ENCODE measurements at regions not wholly inside any gene's neighbourhood (a gene's known extent, or its start where the extent isn't known, plus 50 kb on each side); places are given as distances from the start of the nearest gene placed in this dataset.

DNA sequence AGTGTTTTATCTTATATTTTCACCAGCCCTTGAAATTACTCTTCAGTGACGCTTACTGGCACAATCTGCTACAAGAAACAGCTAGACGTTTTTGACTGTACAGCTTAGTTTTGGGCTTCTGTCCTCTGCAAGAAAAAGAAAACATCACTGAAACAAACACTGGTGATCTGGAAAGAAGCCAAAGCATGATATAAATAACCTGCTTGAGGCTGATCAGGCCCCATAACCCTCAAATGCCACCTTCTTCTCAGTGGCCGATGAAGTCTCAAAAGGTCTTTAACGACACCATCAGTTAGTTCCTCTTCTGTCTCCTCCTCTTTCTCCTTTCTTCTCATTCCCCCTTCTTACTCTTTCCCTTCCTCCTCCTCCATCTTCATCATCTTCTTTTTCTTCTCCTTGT, 942.3 kb upstream of the TMEM132C start:
- TF ChIP-seq, protein P1, sequence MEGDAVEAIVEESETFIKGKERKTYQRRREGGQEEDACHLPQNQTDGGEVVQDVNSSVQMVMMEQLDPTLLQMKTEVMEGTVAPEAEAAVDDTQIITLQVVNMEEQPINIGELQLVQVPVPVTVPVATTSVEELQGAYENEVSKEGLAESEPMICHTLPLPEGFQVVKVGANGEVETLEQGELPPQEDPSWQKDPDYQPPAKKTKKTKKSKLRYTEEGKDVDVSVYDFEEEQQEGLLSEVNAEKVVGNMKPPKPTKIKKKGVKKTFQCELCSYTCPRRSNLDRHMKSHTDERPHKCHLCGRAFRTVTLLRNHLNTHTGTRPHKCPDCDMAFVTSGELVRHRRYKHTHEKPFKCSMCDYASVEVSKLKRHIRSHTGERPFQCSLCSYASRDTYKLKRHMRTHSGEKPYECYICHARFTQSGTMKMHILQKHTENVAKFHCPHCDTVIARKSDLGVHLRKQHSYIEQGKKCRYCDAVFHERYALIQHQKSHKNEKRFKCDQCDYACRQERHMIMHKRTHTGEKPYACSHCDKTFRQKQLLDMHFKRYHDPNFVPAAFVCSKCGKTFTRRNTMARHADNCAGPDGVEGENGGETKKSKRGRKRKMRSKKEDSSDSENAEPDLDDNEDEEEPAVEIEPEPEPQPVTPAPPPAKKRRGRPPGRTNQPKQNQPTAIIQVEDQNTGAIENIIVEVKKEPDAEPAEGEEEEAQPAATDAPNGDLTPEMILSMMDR (IDR thresholded peaks at IDR 0.05; ENCODE audit: low read depth, low read length), result no peak
- DNase-seq (ENCODE audit: low read depth in 2 of 2), result no peak
- H3K4me3 ChIP-seq (replicated peaks in 1 of 2; ENCODE audit: low read depth in 2 of 2, low read length in 2 of 2), result no peak overlapping the region

DNA sequence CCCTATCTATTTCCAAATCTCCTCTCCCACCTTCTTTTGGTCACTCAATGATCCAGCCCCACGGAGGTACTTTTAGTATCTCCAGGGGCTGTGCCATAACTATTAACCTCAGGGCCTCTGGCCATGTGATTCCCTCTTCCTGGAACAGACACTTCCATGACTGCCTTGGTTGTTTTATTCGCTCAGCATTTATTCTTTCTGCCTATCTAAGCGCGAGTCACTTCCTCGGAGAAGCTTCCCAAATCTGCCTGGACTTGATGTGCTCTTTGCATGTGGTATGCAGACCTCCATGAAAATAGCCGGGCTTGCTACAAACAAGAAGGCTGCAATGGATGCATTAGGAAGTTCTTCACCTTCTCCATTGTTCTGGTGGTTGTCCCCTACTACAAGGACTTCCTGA, 939.0 kb upstream of the TMEM132C start:
- no peak overlapping the region for H3K4me3 ChIP-seq (replicated peaks in 1 of 2; ENCODE audit: low read depth in 2 of 2, low read length in 2 of 2)
- DNase-seq (ENCODE audit: low read depth in 2 of 2), result no peak
- TF ChIP-seq, protein P1 (IDR thresholded peaks at IDR 0.05; ENCODE audit: low read depth, low read length), result no peak

DNA sequence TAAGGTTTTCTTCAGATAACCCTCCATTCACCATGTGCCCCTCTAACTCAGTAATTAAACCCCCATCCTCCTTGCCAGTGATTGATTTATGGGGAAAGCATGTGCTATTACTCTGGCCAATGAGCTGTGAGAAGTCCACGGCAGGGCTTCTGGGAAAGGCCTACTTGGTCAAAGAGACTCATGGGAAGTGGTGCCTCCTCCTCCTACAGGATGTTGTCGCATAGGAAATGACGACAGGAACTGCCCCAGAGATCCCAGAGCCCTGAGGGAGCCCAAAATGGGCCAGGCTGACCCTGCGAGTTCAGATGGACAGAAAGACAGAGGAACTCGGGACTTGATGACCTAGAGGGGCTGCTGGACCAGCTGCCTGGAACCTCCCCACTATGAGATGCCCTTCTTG, 938.1 kb upstream of the TMEM132C start:
- no peak for DNase-seq (ENCODE audit: low read depth in 2 of 2)
- no peak overlapping the region for H3K4me3 ChIP-seq (replicated peaks in 1 of 2; ENCODE audit: low read depth in 2 of 2, low read length in 2 of 2)
- TF ChIP-seq, protein P1 (IDR thresholded peaks at IDR 0.05; ENCODE audit: low read depth, low read length), result no peak

GRCh38 chr12:127334365-127334764, 932.6 kb upstream of the TMEM132C start:
- TF ChIP-seq, protein P1 (IDR thresholded peaks at IDR 0.05; ENCODE audit: low read depth, low read length), result no peak

GRCh38 chr12:127334912-127335644, 931.9 kb upstream of the TMEM132C start:
- TF ChIP-seq, protein P1 (IDR thresholded peaks at IDR 0.05; ENCODE audit: low read depth, low read length), result no peak
- no peak overlapping the region for H3K4me3 ChIP-seq (replicated peaks in 1 of 2; ENCODE audit: low read depth in 2 of 2, low read length in 2 of 2)
- DNase-seq (ENCODE audit: low read depth in 2 of 2), result peak in 1 of 2 donors; percentile 2

More at GRCh38 chr12:127334365-127334764, 932.6 kb upstream of the TMEM132C start:
- no peak overlapping the region for H3K4me3 ChIP-seq (replicated peaks in 1 of 2; ENCODE audit: low read depth in 2 of 2, low read length in 2 of 2)
- DNase-seq (ENCODE audit: low read depth in 2 of 2), result no peak

DNA sequence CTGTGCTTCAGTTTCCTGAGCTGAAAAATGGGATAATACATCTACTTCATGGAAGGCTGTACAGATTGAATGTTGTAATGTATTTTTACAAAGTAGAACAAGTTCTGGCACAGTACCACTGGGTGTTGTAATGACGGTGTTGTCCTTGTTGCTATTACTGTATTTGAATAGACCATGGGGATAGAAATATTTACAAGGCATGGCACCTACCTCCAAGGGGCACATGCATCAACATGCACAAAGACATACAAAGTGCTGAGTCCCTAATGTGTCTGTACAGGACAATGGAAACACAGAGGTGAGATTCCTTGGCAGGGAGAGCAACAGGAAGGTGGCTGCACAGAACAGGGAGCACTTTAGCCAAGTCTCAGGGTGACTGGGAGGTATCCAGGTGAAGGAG, 930.6 kb upstream of the TMEM132C start:
- no peak for DNase-seq (ENCODE audit: low read depth in 2 of 2)
- no peak overlapping the region for H3K4me3 ChIP-seq (replicated peaks in 1 of 2; ENCODE audit: low read depth in 2 of 2, low read length in 2 of 2)
- TF ChIP-seq, protein P1 (IDR thresholded peaks at IDR 0.05; ENCODE audit: low read depth, low read length), result no peak

DNA sequence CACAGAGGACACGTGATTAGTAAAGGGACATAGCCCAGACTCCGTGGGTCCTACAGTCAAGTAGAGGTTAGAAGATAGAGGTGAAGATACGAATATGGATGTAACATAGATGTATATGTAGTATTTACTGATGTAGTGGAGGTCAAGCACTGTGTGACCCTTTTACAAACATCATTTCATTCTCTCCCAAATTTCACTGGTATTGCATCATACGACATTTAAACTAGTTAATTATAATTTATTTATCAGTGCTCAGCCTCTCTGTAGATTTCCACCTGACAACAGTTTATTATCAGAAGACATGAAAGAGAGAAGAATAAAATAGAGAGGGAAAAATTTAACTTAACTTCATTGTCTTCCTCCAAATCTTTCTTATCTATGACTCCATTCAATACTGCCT, 927.9 kb upstream of the TMEM132C start:
- no peak for DNase-seq (ENCODE audit: low read depth in 2 of 2)
- TF ChIP-seq, protein P1 (IDR thresholded peaks at IDR 0.05; ENCODE audit: low read depth, low read length), result no peak
- H3K4me3 ChIP-seq (replicated peaks in 1 of 2; ENCODE audit: low read depth in 2 of 2, low read length in 2 of 2), result no peak overlapping the region

All from cardiac fibroblast (primary cell).